CD4-positive, alpha-beta T cell treated with Interferon gamma for 1 hour (primary cell): ENCODE measurements at regions not wholly inside any gene's neighbourhood (a gene's known extent, or its start where the extent isn't known, plus 50 kb on each side); places are given as distances from the start of the nearest gene placed in this dataset.

Experiments
- DNase-seq: peaks from one replicate; pipeline ENCODE4 v3.0.0-alpha.2; 2020

- DNase-seq = no peak
These were observed 630.4 kb upstream of the CCDC179 start for GRCh38 chr11:23490557-23491235.

- no peak for DNase-seq
These were observed 634.7 kb upstream of the CCDC179 start for GRCh38 chr11:23494981-23495380.

DNA sequence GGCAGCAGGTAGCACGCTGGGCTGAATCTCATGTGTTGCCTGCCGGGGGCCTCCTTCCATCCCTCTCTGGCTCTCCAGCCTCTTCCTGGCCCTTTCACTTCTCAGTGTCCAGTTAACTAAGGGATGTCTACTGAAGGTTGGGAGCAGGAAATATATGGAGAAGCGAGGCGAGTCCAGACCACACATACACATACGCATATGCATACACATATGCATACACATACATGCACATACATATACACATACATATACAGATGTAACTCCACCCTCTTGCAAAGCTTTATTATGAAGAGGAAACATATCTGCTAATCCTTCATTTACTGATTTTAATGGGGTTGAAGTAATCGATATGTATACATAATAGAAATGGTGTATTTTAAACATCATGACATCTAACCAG, 636.1 kb upstream of the CCDC179 start:
- no peak for DNase-seq

DNA sequence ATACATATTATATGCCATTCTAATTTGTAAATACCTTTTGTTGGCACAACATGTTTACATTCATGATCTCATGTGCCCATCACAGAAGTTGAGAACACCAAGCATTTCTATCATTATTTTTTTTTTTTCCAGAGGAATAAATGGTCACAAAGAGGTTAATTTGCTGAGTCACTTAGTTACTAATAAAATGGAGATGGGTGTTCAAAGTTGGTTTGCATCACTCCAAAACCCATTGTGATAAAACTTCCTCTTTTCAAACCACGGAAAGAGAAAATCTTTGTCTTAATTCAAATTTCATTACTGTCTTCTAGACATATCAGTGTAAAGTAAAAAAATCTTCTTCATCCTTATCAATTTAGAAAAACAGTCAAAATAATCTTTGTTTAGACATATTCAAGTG, 636.8 kb upstream of the CCDC179 start:
- no peak for DNase-seq

- no peak for DNase-seq
These were observed 642.1 kb upstream of the CCDC179 start for GRCh38 chr11:23502389-23502788.

GRCh38 chr11:23502826-23503225, 642.6 kb upstream of the CCDC179 start:
- DNase-seq = no peak

DNA sequence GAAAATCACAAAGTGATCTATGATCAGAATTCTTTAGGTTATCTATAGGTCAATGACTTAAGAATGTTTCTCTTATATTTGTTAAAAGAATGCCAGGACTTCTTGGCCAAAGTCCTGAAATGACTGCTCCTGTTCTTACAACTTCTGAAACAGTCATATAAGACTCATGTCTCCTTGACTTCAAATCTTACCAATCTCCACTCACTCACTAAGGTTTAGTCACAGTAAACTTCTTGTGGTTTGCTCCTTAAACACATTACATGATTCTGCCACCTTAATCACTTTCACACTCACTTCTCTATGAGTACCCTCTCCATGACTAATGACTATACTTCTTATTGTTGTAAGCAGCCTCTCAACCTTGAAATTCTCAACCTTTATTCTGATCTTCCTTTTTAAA, 648.7 kb upstream of the CCDC179 start:
- no peak for DNase-seq

DNA sequence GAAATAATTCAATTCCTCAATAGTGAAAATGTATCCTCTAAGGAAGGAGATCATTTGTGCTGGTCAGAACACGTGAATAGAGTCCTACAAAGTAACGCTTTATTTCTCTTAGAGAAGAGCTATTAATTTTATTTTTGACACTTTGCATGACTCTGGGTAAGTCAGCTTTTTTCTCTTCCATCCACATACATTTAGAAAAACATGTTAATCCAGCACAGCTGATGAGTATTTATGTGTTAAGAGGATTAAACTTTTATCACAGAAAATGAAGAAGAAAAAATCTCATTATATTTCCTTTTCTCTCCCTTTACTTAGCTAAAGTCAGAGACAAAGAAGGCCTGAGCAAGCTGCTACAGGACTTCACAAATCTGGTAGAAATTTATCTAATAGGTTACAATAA, 649.5 kb upstream of the CCDC179 start:
- no peak for DNase-seq

DNA sequence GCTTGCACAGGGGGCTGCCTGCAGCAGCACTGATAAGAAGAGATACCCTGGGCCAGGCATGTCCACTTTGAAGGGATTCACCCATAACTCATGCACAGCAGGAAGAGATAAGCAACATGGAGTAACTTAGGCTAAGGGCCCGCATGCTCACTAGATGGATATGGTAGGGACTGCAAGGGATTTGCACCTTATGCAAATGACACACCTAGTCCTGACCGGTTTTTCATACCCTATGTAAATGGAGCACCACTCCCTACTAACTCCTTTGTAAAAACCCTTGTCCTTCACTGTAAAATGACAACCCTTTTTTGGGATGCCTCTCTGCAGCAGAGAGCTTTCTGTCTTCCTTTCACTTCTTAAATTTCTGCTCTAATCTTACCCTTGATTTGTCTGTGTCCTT, 658.9 kb upstream of the CCDC179 start:
- DNase-seq = no peak

DNA sequence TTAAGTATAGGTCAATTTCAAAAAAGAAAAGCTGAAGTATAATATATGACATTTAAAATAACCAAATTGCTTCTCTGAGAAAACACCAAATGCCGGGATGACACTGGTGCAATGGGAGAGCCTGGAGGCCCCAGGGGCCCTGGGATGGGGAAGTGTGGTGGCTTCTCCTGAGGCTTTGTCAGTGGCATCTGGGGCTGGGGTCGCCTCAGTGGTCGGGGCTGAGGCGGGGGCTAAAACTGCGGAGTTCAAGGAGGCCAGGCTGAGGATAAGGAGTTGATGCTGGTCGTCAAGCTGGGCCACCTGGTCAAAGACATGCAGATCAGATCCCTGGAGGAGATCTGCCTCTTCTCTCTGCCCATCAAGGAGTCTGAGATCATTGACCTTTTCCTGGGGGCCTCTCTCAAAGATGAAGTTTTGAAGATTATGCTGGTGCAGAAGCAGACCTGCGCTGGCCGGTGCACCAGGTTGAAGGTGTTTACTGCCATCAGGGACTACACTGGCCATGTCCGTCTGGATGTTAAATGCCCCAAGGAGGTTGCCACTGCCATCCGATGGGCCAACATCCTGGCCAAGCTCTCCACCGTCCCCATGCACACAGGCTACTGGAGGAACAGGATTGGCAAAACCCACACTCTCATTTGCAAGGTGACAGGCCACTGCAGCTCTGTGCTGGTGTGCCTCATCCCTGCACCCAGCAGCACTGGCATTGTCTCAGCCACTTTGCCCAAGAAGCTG, 660.1 kb upstream of the CCDC179 start:
- DNase-seq = no peak

GRCh38 chr11:23536907-23537306, 676.6 kb upstream of the CCDC179 start:
- DNase-seq = no peak

- no peak for DNase-seq
These were observed 679.3 kb upstream of the CCDC179 start for GRCh38 chr11:23539556-23539955.

DNA sequence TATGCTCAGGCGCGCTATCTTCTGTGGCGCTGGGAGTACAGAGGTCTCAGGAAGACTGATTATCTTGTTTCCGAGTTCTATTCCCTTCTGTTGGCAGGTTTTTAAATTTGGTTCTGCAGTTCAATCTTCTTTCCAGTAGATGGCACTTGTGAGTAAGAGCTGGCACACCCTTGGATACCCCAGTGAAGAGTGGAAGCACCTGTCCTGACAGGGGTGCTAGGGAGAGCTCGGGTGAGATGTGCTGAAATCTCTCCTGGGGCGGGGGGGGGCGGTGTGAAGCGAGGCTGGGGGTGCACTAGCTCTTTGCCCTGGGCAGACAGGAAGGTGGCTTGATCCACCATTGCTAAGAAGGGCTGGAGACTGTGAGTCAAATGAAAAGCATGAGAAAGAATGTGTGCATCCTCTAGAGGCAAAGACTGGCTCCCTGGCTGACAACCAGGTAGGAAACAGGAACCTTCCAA, 679.9 kb upstream of the CCDC179 start:
- DNase-seq = no peak

- no peak for DNase-seq
These were observed 681.9 kb upstream of the CCDC179 start for GRCh38 chr11:23542189-23542588.

- no peak for DNase-seq
These were observed 682.5 kb upstream of the CCDC179 start for GRCh38 chr11:23542816-23543215.

DNA sequence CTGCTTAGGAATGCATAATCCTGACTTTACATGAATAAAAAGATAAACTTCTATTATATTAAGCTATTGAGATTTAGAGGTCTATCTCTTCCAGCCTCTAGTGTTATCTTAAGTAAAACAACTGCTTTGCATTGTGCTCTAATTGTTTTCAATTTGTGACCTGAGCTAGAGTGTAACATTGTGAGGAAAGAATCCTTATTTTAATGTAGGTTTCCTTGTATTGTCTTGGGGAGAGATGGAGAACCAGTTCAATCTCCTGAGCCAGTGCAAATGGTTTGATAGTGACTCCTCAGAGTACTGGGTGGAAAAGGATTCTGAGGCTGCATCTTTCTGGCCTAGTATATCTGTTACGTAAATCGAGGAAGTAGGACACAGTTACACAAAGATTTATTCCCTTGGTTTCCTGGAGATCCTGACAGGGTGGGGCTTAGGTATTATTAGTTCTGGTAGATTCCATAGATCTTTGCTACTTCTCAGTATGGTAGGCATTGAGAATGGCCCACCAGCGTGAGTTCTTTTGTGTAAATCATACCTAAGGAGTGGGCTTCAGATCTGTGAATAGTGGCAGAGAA, 683.5 kb upstream of the CCDC179 start:
- no peak for DNase-seq

- no peak for DNase-seq
These were observed 691.4 kb upstream of the CCDC179 start for GRCh38 chr11:23551706-23552105.

DNA sequence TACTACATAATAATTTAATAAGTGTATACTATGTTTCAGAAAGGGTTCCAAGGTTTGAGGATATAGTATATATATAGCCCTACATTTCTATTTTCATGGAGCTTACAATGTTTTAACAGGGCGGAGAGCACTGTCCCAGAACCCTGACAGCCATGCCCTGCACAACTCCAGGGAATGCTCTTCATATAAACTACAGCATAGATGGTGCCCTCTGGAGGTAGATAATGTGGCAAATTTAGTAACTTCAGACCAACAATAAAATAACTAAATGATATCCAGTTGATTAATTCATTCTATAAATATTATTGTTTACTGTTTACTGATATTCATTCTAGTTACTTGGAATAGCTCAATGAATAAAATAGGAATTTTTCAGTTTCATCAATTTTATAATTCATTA, 693.7 kb upstream of the CCDC179 start:
- no peak for DNase-seq

DNA sequence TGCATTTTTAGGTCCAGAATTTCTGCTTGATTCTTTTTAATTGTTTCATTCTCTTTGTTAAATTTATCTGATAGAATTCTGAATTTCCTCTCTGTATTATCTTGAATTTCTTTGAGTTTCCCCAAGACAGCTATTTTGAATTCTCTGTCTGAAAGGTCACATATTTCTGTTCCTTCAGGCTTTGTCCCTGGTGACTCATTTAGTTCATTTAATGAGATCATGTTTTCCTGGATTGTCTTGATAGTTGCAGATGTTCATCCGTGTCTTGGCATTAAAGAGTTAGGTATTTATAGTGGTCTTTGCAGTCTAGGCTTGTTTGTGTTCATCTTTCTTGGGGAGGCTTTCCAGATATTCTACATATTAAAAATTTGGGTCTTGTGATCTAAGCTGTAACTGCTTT, 694.8 kb upstream of the CCDC179 start:
- DNase-seq = no peak

DNA sequence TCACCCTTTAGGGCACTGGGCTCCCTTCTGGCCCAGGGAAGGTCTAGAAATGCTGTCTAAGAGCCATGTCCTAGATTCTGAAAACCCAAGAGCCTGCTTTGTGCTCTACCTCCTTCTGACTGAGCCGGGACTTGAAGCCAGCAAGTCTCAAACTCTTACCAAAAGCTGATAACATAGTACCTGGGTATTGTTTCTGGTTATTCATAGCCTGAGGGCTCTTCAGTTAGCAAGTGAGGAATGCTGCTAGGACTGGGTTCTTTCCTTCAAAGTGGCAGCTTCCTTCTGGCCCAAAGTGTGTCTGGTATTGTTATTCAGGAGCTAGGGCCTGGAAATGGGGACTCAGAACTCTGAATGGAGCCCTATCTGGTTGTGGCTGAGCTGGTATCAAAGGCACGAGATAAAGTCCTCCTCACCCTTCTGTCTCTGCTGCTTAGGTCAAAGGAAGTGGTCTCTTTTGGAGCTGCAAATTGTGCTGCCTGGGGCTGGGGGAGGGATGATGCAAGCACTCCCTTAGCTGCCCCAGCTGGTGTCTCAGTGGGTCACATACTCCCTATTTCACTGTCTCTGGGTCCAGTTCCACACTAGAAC, 696.0 kb upstream of the CCDC179 start:
- no peak for DNase-seq

DNA sequence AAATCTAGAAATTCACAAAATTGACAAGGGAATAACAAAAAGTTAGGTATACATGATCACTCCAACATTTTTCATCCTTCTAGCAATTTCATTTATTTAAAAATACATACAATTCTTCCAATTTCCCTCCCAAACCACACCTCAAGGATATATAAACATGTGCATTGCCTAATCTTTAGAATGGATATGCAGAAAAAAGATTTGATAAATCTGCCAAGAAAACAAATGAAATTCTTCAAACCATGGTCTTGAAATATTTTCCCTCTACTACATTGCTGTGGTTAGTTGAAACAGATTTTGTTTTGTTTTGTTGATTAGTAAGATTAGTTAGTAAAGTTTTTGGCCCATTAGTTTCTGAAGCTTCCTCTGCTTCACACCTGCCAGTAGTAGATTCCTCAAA, 703.3 kb upstream of the CCDC179 start:
- DNase-seq = no peak

DNA sequence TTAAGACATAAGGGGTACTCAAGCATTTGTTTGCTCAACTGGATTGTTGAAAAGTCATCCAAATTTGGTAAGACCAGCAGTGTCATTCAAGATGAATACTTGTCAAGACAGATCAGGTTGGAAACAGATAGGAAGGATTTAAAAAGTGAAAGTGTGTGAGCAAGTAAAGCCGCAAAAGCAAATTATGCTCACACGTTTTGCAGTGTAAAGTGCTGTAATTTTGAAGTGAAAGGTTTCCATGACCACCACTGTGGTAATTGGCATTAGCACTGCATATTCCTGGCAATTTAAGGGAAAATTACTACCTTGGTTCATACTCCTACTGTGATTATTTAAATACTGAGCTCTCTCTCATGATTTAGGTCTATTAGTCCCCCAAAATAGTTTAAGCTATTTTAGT, 704.1 kb upstream of the CCDC179 start:
- DNase-seq = no peak

DNA sequence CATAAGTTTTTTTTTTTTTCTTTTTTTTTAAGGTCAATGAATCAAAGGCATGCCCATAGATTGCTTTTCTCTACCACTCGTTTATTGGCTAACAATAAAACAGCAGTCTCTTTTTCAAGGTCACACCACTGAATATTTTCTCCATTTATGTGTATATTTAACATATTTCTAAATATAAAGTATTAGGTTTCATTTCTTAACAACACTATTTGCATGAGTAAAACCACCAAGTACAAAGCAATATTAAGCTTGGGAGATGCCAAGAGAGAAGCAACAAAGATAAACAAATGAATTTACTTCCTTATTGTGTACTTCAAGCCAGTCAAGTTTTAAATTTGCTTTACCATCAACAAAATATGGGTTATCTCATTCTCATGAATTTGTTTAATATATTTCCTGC, 708.9 kb upstream of the CCDC179 start:
- DNase-seq = no peak

DNA sequence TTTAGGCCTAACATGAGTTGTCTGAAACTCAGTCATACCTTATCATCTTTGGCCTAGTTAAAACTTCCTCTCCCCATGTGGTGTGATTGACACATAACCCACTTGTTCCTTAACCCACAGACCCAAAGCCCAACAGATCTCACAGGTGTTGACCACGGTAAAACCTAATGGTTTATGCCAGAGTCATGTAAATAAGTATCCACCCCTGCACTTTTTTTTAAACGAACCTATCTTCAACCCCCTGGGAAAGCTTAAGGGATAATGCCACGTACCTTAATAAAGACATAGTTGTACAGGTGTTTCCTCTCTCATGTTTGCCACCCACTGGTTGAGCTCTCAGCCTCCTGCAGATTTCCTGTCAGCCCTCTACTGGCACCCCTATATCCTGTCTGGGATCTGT, 709.3 kb upstream of the CCDC179 start:
- no peak for DNase-seq
